IMR-90 (cell line): ENCODE measurements at regions not wholly inside any gene's neighbourhood (a gene's known extent, or its start where the extent isn't known, plus 50 kb on each side); places are given as distances from the start of the nearest gene placed in this dataset.

Experiments
- CEBPB ChIP-seq: IDR thresholded peaks from 2 replicates; pipeline ENCODE4 v1.6.1; 2012; ENCODE audit warnings: low read depth, low read length, improper control_type of control experiment
- CHD1 ChIP-seq: IDR thresholded peaks from 2 replicates; pipeline ENCODE4 v1.6.1; 2012; ENCODE audit warnings: low read depth, low read length, improper control_type of control experiment
- FOS ChIP-seq: fragments of 150-350 bp; IDR thresholded peaks from 2 replicates; pipeline ENCODE4 v1.6.1; 2016; ENCODE audit warnings: low read depth, low read length
- MAFK ChIP-seq: IDR thresholded peaks from 2 replicates; pipeline ENCODE4 v1.6.1; 2012; ENCODE audit warnings: low read depth, low read length, improper control_type of control experiment
- MAZ ChIP-seq: IDR thresholded peaks from 2 replicates; pipeline ENCODE4 v1.6.1; 2012; ENCODE audit warnings: low read depth, mild to moderate bottlenecking, low read length, improper control_type of control experiment, moderate library complexity, borderline replicate concordance
- MXI1 ChIP-seq: IDR thresholded peaks from 2 replicates; pipeline ENCODE4 v1.6.1; 2012; ENCODE audit warnings: low read depth, mild to moderate bottlenecking, low read length, moderate library complexity, borderline replicate concordance
- NFE2L2 ChIP-seq: fragments of 150-350 bp; IDR thresholded peaks from 2 replicates; pipeline ENCODE4 v1.6.1; 2016; ENCODE audit warnings: low read depth, mild to moderate bottlenecking, low read length
- POLR2A ChIP-seq: IDR thresholded peaks from 2 replicates; pipeline ENCODE4 v1.6.1; 2012; ENCODE audit warnings: mild to moderate bottlenecking, low read depth, low read length
- RAD21 ChIP-seq: IDR thresholded peaks from 2 replicates; pipeline ENCODE4 v1.6.1; 2012; ENCODE audit warnings: low read length, improper control_type of control experiment
- RFX5 ChIP-seq: IDR thresholded peaks from 2 replicates; pipeline ENCODE4 v1.8.0; 2012; ENCODE audit warnings: low read depth, mild to moderate bottlenecking, low read length, moderate library complexity
- SMC3 ChIP-seq: fragments of 150-350 bp; IDR thresholded peaks from 2 replicates; pipeline ENCODE4 v1.6.1; 2016; ENCODE audit warnings: low read depth, mild to moderate bottlenecking, antibody characterized with exemption, low read length, moderate library complexity
- TF ChIP-seq, protein P1 (sequence below): conservative IDR thresholded peaks from 2 replicates; pipeline ENCODE4 v1.5.1; 2012; ENCODE audit warnings: mild to moderate bottlenecking, low read depth, low read length, improper control_type of control experiment
- TF ChIP-seq, protein P2 (sequence below): fragments of 150-350 bp; IDR thresholded peaks from 2 replicates; pipeline ENCODE4 v1.6.1; 2016; ENCODE audit warnings: low read depth, mild to moderate bottlenecking, low read length, moderate library complexity, borderline replicate concordance

DNA sequence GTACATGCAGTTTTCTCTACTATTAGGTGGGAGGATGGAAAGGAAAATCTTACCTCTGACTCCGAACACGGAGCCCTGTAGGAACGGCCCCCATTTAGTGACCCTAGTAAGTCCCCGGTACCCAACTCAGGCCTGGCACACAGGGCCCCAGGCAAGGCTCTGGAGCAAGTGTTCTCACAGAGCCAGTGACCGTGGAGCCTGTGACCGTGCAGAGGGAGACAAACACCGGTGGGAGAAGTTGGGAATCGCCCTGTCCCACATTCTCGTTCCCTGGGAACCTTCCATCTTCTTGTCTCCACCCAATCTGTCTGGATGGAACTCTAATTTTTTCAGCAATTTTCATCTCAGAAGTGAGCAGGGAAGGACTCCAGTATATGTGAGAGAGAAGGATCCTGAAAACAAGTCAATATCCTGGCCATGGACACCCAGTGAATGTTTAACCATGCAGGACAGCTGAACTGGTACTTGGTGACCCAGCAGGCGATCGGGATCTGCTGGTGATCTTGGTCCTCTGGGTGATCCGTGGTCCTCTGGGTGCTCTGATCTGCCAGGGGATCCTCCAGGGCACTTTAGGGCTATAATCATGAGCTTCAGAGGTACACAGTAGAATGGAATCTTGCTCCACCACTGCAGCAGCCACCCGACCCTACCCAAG lies 348.6 kb upstream of the ID2 start:
- TF ChIP-seq, protein P1, sequence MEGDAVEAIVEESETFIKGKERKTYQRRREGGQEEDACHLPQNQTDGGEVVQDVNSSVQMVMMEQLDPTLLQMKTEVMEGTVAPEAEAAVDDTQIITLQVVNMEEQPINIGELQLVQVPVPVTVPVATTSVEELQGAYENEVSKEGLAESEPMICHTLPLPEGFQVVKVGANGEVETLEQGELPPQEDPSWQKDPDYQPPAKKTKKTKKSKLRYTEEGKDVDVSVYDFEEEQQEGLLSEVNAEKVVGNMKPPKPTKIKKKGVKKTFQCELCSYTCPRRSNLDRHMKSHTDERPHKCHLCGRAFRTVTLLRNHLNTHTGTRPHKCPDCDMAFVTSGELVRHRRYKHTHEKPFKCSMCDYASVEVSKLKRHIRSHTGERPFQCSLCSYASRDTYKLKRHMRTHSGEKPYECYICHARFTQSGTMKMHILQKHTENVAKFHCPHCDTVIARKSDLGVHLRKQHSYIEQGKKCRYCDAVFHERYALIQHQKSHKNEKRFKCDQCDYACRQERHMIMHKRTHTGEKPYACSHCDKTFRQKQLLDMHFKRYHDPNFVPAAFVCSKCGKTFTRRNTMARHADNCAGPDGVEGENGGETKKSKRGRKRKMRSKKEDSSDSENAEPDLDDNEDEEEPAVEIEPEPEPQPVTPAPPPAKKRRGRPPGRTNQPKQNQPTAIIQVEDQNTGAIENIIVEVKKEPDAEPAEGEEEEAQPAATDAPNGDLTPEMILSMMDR: no peak
- TF ChIP-seq POLR2A: no peak
- no peak for TF ChIP-seq FOS
- TF ChIP-seq MAFK: no peak
- no peak for TF ChIP-seq CEBPB
- TF ChIP-seq RAD21: no peak
- no peak for TF ChIP-seq MAZ
- no peak for TF ChIP-seq MXI1
- TF ChIP-seq SMC3: no peak
- no peak for TF ChIP-seq CHD1
- TF ChIP-seq NFE2L2: no peak
- TF ChIP-seq, protein P2, sequence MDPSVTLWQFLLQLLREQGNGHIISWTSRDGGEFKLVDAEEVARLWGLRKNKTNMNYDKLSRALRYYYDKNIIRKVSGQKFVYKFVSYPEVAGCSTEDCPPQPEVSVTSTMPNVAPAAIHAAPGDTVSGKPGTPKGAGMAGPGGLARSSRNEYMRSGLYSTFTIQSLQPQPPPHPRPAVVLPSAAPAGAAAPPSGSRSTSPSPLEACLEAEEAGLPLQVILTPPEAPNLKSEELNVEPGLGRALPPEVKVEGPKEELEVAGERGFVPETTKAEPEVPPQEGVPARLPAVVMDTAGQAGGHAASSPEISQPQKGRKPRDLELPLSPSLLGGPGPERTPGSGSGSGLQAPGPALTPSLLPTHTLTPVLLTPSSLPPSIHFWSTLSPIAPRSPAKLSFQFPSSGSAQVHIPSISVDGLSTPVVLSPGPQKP: no peak
- TF ChIP-seq RFX5: no peak
